Stimulated activated naive CD8-positive, alpha-beta T cell treated with anti-CD3 and anti-CD28 coated beads, Interleukin-15, Interleukin-2, amounts not matched to agents 100 ng/mL and 50 ng/mL, for 24 hours (primary cell): ENCODE measurements at regions not wholly inside any gene's neighbourhood (a gene's known extent, or its start where the extent isn't known, plus 50 kb on each side); places are given as distances from the start of the nearest gene placed in this dataset.

Source experiments
- H3K27ac Mint-ChIP-seq: one replicate; pipeline ENCODE4 v1.8.0; 2021; ENCODE audit warnings: mild to moderate bottlenecking, mixed read lengths
- H3K27me3 Mint-ChIP-seq: one replicate; pipeline ENCODE4 v1.8.0; 2021; ENCODE audit warnings: mixed read lengths
- H3K36me3 Mint-ChIP-seq: one replicate; pipeline ENCODE4 v1.8.0; 2021; ENCODE audit warnings: low read depth, mixed read lengths
- H3K4me1 Mint-ChIP-seq: one replicate; pipeline ENCODE4 v1.8.0; 2021; ENCODE audit warnings: low read depth, mixed read lengths
- H3K4me3 Mint-ChIP-seq: one replicate; pipeline ENCODE4 v1.8.0; 2021; ENCODE audit warnings: mild to moderate bottlenecking, mixed read lengths
- H3K9me3 Mint-ChIP-seq: one replicate; pipeline ENCODE4 v1.8.0; 2021; ENCODE audit warnings: mixed read lengths

GRCh38 chr7:96484091-96484490, 162.2 kb upstream of the SLC25A13 start:
- Mint-ChIP-seq H3K4me1 (peaks cover 2% of the 10 kb centered on the region), H3K27me3 (no peaks in the 10 kb centered on the region)

GRCh38 chr7:96481796-96482195, 159.9 kb upstream of the SLC25A13 start:
- Mint-ChIP-seq H3K36me3 (no peaks in the 10 kb centered on the region), H3K4me3 (no peak overlapping the region), H3K27me3 (no peaks in the 10 kb centered on the region), H3K4me1 (peaks cover 9% of the 10 kb centered on the region), H3K9me3 (no peaks in the 10 kb centered on the region), H3K27ac (no peak overlapping the region)

More at GRCh38 chr7:96484091-96484490, 162.2 kb upstream of the SLC25A13 start:
- no peak overlapping the region for H3K4me3 Mint-ChIP-seq
- H3K27ac Mint-ChIP-seq, result no peak overlapping the region
- H3K36me3 Mint-ChIP-seq, result no peaks in the 10 kb centered on the region
- no peaks in the 10 kb centered on the region for H3K9me3 Mint-ChIP-seq

GRCh38 chr7:96479015-96479645, 157.2 kb upstream of the SLC25A13 start:
- no peaks in the 10 kb centered on the region for H3K36me3 Mint-ChIP-seq
- peaks cover 9% of the 10 kb centered on the region for H3K4me1 Mint-ChIP-seq
- no peaks in the 10 kb centered on the region for H3K9me3 Mint-ChIP-seq
- H3K4me3 Mint-ChIP-seq, result peak overlapping the region; percentile 47
- H3K27ac Mint-ChIP-seq, result peak overlapping the region; percentile 32
- H3K27me3 Mint-ChIP-seq, result peaks cover 4% of the 10 kb centered on the region

GRCh38 chr7:96471606-96472005, 149.7 kb upstream of the SLC25A13 start:
- H3K27ac Mint-ChIP-seq, result peak overlapping the region; percentile 13
- H3K4me1 Mint-ChIP-seq, result peaks cover 12% of the 10 kb centered on the region
- H3K9me3 Mint-ChIP-seq, result peaks cover 6% of the 10 kb centered on the region
- no peaks in the 10 kb centered on the region for H3K36me3 Mint-ChIP-seq
- peaks cover 8% of the 10 kb centered on the region for H3K27me3 Mint-ChIP-seq
- H3K4me3 Mint-ChIP-seq, result no peak overlapping the region

- Mint-ChIP-seq H3K9me3 (no peaks in the 10 kb centered on the region), H3K36me3 (no peaks in the 10 kb centered on the region), H3K27me3 (no peaks in the 10 kb centered on the region), H3K4me1 (no peaks in the 10 kb centered on the region), H3K27ac (no peak overlapping the region), H3K4me3 (no peak overlapping the region)
Observed at GRCh38 chr7:96452146-96452545, 130.2 kb upstream of the SLC25A13 start.

GRCh38 chr7:96449094-96449493, 127.2 kb upstream of the SLC25A13 start:
- no peaks in the 10 kb centered on the region for H3K4me1 Mint-ChIP-seq
- H3K9me3 Mint-ChIP-seq, result no peaks in the 10 kb centered on the region
- no peaks in the 10 kb centered on the region for H3K27me3 Mint-ChIP-seq
- H3K36me3 Mint-ChIP-seq, result no peaks in the 10 kb centered on the region
- H3K27ac Mint-ChIP-seq, result no peak overlapping the region
- no peak overlapping the region for H3K4me3 Mint-ChIP-seq

- no peaks in the 10 kb centered on the region for H3K9me3 Mint-ChIP-seq
- H3K4me3 Mint-ChIP-seq, result no peak overlapping the region
- no peak overlapping the region for H3K27ac Mint-ChIP-seq
- H3K27me3 Mint-ChIP-seq, result no peaks in the 10 kb centered on the region
- H3K4me1 Mint-ChIP-seq, result no peaks in the 10 kb centered on the region
- no peaks in the 10 kb centered on the region for H3K36me3 Mint-ChIP-seq
Observed at GRCh38 chr7:96447109-96447645, 125.3 kb upstream of the SLC25A13 start.

GRCh38 chr7:96441436-96442084, 119.7 kb upstream of the SLC25A13 start:
- Mint-ChIP-seq H3K27me3 (peaks cover 1% of the 10 kb centered on the region), H3K4me1 (no peaks in the 10 kb centered on the region), H3K9me3 (no peaks in the 10 kb centered on the region), H3K4me3 (no peak overlapping the region), H3K27ac (no peak overlapping the region), H3K36me3 (no peaks in the 10 kb centered on the region)

- Mint-ChIP-seq H3K4me1 (no peaks in the 10 kb centered on the region), H3K9me3 (no peaks in the 10 kb centered on the region), H3K27me3 (peaks cover 4% of the 10 kb centered on the region), H3K36me3 (no peaks in the 10 kb centered on the region), H3K27ac (no peak overlapping the region), H3K4me3 (no peak overlapping the region)
Observed at GRCh38 chr7:96440328-96440727, 118.4 kb upstream of the SLC25A13 start.

GRCh38 chr7:96436880-96437279, 115.0 kb upstream of the SLC25A13 start:
- no peaks in the 10 kb centered on the region for H3K4me1 Mint-ChIP-seq
- no peak overlapping the region for H3K27ac Mint-ChIP-seq
- H3K27me3 Mint-ChIP-seq, result peaks cover 4% of the 10 kb centered on the region
- H3K4me3 Mint-ChIP-seq, result no peak overlapping the region
- H3K9me3 Mint-ChIP-seq, result no peaks in the 10 kb centered on the region
- H3K36me3 Mint-ChIP-seq, result no peaks in the 10 kb centered on the region

- no peak overlapping the region for H3K4me3 Mint-ChIP-seq
- H3K27ac Mint-ChIP-seq, result no peak overlapping the region
- H3K36me3 Mint-ChIP-seq, result no peaks in the 10 kb centered on the region
- H3K4me1 Mint-ChIP-seq, result peaks cover 5% of the 10 kb centered on the region
- no peaks in the 10 kb centered on the region for H3K9me3 Mint-ChIP-seq
- peaks cover 22% of the 10 kb centered on the region for H3K27me3 Mint-ChIP-seq
Observed at GRCh38 chr7:96430356-96430755, 108.5 kb upstream of the SLC25A13 start.

GRCh38 chr7:96427143-96427542, 105.2 kb upstream of the SLC25A13 start:
- peaks cover 5% of the 10 kb centered on the region for H3K4me1 Mint-ChIP-seq
- peaks cover 22% of the 10 kb centered on the region for H3K27me3 Mint-ChIP-seq
- no peak overlapping the region for H3K4me3 Mint-ChIP-seq
- H3K9me3 Mint-ChIP-seq, result no peaks in the 10 kb centered on the region
- H3K36me3 Mint-ChIP-seq, result no peaks in the 10 kb centered on the region
- H3K27ac Mint-ChIP-seq, result no peak overlapping the region

- H3K27ac Mint-ChIP-seq, result no peak overlapping the region
- H3K9me3 Mint-ChIP-seq, result no peaks in the 10 kb centered on the region
- H3K27me3 Mint-ChIP-seq, result peaks cover 22% of the 10 kb centered on the region
- H3K4me3 Mint-ChIP-seq, result no peak overlapping the region
- peaks cover 5% of the 10 kb centered on the region for H3K4me1 Mint-ChIP-seq
- H3K36me3 Mint-ChIP-seq, result no peaks in the 10 kb centered on the region
Observed at GRCh38 chr7:96426685-96427084, 104.8 kb upstream of the SLC25A13 start.

GRCh38 chr7:96426027-96426426, 104.1 kb upstream of the SLC25A13 start:
- H3K27ac Mint-ChIP-seq, result no peak overlapping the region
- H3K4me1 Mint-ChIP-seq, result peaks cover 5% of the 10 kb centered on the region
- H3K4me3 Mint-ChIP-seq, result no peak overlapping the region
- peaks cover 22% of the 10 kb centered on the region for H3K27me3 Mint-ChIP-seq
- H3K9me3 Mint-ChIP-seq, result no peaks in the 10 kb centered on the region
- H3K36me3 Mint-ChIP-seq, result no peaks in the 10 kb centered on the region

- Mint-ChIP-seq H3K27me3 (peaks cover 22% of the 10 kb centered on the region), H3K4me3 (no peak overlapping the region), H3K9me3 (no peaks in the 10 kb centered on the region), H3K4me1 (no peaks in the 10 kb centered on the region), H3K27ac (no peak overlapping the region), H3K36me3 (no peaks in the 10 kb centered on the region)
Observed at GRCh38 chr7:96424411-96424810, 102.5 kb upstream of the SLC25A13 start.

- no peak overlapping the region for H3K4me3 Mint-ChIP-seq
- no peaks in the 10 kb centered on the region for H3K4me1 Mint-ChIP-seq
- H3K27ac Mint-ChIP-seq, result no peak overlapping the region
- H3K36me3 Mint-ChIP-seq, result no peaks in the 10 kb centered on the region
- no peaks in the 10 kb centered on the region for H3K9me3 Mint-ChIP-seq
- H3K27me3 Mint-ChIP-seq, result peaks cover 16% of the 10 kb centered on the region
Observed at GRCh38 chr7:96422388-96422787, 100.5 kb upstream of the SLC25A13 start.
